GM20000 (cell line): ENCODE measurements at regions not wholly inside any gene's neighbourhood (a gene's known extent, or its start where the extent isn't known, plus 50 kb on each side); places are given as distances from the start of the nearest gene placed in this dataset.

Experiments used
- DNase-seq: peaks from one replicate; pipeline ENCODE4 v3.0.0; 2012; ENCODE audit warnings: low spot score
- TF ChIP-seq, protein P1 (sequence below): IDR thresholded peaks from 2 replicates; pipeline ENCODE4 v1.5.1; 2012; ENCODE audit warnings: mild to moderate bottlenecking, control low read depth; ENCODE audit errors: extremely low read depth, missing control alignments

DNA sequence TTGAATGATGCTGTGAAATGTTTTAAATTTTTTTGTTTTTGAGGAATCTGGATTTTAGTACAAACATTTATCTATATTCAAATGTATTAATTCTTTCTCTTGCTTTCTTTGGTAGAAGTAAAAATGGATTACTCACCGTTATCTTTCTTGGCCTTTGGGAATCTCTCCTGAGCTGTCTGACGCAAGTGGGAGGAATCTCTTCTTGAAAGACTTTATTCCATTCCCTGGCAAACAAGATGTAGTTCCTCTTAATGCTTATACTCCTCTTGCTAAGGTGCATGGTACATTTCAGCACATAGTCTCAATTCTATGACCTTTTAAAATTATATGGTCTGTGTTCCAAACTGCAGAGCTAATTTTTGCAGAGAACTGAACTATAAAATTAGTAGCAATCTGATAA lies 246.2 kb upstream of the SLC10A2 start:
- TF ChIP-seq, protein P1, sequence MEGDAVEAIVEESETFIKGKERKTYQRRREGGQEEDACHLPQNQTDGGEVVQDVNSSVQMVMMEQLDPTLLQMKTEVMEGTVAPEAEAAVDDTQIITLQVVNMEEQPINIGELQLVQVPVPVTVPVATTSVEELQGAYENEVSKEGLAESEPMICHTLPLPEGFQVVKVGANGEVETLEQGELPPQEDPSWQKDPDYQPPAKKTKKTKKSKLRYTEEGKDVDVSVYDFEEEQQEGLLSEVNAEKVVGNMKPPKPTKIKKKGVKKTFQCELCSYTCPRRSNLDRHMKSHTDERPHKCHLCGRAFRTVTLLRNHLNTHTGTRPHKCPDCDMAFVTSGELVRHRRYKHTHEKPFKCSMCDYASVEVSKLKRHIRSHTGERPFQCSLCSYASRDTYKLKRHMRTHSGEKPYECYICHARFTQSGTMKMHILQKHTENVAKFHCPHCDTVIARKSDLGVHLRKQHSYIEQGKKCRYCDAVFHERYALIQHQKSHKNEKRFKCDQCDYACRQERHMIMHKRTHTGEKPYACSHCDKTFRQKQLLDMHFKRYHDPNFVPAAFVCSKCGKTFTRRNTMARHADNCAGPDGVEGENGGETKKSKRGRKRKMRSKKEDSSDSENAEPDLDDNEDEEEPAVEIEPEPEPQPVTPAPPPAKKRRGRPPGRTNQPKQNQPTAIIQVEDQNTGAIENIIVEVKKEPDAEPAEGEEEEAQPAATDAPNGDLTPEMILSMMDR, result no peak
- no peak for DNase-seq

DNA sequence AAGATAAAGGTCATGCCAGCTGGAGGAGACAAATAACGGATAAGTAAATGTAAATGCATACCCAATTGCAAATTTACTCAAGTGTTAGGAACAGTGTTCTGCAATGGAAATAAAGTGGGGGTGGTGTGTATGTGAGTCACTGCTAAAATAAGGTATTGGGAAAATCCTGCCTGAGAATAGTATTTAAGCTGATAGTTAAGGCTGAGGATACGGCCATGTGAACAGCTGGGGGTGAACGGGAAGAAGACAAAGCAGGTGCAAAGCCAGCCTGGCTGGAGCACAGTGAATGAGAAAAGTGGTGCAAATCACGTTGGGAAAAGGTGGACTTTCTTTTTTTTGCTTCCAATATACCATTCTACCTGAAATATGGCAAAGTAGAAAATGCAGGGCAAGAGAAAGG lies 242.4 kb upstream of the SLC10A2 start:
- TF ChIP-seq, protein P1, result no peak
- no peak for DNase-seq

DNA sequence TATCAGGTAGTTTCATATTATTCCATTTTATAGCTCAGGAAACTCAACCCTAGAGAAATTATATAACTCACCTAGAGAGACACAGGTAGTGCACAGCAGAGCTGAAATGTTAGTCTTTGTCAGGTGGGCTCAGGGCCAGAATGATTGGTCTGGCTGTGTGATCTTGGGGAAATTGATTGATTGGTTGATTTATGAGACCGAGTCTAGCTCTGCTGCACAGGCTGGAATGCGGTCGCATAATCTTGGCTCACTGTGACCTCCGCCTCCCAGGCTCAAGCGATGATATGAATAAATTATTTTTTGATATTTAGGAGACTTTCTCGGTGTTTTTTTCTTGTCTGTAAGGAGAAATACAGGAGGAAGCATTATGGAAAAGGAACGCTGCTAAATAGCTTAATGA lies 239.9 kb upstream of the SLC10A2 start:
- TF ChIP-seq, protein P1, result no peak

DNA sequence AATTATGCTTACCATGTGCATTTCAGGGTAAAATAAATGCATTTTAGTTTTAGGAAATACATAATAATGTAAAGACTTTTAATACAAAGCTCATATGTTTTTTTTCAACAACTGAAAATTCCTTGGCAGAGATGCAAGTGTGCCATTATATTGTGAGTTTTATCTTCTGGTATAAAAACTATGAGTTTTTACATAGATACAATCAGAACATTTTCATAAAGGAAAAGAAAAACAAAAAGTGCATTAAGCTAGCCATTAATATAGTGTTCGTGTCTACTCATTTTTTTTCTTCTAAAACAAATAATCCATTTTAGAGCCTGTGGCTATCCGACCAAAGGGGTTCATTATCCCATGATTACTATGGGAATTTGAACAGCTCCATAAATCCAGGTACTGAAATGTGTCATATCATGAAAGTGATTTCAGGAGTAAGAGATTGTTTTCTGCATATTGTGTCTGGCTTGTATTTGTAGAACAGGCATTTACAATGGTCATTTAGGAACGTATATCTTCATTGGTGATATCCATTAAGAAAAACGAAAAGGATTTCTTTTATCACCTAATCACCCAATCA lies 236.9 kb upstream of the SLC10A2 start:
- DNase-seq, result no peak
- TF ChIP-seq, protein P1, result no peak

More for the DNA sequence above, 239.9 kb upstream of the SLC10A2 start:
- DNase-seq, result no peak

DNA sequence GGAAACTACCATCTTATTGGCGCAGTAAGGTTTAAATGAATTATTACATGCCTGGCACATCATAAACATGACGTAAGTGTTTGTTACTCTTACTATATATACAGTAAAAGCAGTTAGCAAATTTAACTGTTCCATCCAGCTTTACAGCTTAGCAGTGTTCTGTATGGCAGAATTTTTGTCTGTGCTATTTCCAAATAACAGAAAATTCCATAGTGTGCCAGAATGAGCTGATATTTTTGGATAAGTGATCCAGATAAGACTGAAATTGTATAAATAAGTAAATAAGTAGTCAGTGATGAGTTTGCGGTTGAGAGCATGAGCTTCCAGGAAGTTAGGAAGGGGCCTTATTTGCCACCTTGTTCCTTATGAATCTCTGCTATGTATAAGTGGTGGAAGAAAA lies 236.5 kb upstream of the SLC10A2 start:
- no peak for DNase-seq
- TF ChIP-seq, protein P1, result no peak

DNA sequence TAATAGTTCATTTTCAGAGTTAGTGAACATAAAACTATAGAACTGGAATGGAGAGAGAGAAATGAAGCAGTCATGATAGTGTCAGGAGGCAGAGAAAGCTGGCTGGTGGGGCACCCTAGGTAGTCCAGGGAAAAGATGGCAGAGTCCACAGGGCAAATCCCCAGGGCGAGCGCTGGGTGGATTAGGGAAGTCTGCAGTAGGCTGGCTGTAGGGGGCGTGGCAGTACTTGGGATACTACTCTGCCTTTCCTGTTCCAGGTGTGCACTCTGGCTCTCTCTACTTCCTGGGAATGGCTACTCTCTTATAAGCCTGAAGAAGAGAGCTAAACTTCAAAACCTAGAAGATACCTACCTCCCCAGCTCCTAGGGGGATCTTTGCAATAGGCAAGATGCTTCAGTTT lies 232.9 kb upstream of the SLC10A2 start:
- no peak for DNase-seq

DNA sequence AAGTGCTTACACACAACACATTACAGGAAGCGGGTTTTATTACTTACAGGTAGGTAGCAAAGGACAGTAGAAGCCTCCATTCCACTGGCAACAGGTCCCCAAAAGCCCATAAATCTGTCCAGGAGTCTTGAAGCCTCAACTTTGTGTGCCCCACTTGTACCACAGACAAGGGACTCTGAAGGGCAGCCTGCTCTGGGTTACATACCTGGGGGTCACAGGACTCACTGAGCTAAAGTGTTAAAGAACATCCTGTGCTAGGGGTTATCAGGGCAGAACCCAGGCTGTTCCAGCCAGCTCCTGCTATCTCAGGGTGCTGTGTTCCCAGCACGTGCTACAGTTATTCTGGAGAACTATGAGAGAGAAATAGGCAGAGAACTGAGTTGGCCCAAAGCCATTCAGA lies 230.9 kb upstream of the SLC10A2 start:
- TF ChIP-seq, protein P1, result no peak
- no peak for DNase-seq

More for the DNA sequence above, 232.9 kb upstream of the SLC10A2 start:
- TF ChIP-seq, protein P1, result no peak
